HEK293T (cell line): ENCODE measurements at regions not wholly inside any gene's neighbourhood (a gene's known extent, or its start where the extent isn't known, plus 50 kb on each side); places are given as distances from the start of the nearest gene placed in this dataset.

Source experiments
- CTCF ChIA-PET: fragments of 350-600 bp; formaldehyde crosslinking; extraction: SDS; loops from one replicate; lab custom pipeline; 2021; ENCODE audit warnings: antibody characterized with exemption, inconsistent platforms; lab: Yijun Ruan, JAX
- POLR2A ChIA-PET: fragments of 350-600 bp; formaldehyde crosslinking; extraction: SDS; loops from one replicate; lab custom pipeline; 2020; ENCODE audit warnings: antibody characterized with exemption, inconsistent platforms; lab: Yijun Ruan, JAX
- DNase-seq: peaks from one replicate; pipeline ENCODE4 v3.0.0; 2012; ENCODE audit warnings: mixed read lengths; ENCODE audit errors: extremely low spot score
- ARNT ChIP-seq: fragments of 450-650 bp; IDR thresholded peaks from 2 replicates; pipeline ENCODE4 v1.6.1; 2017; ENCODE audit warnings: mild to moderate bottlenecking
- BHLHE40 ChIP-seq: fragments of 450-650 bp; IDR thresholded peaks from 2 replicates; pipeline ENCODE4 v1.6.1; 2016; ENCODE audit warnings: mild to moderate bottlenecking, moderate library complexity, borderline replicate concordance
- CTBP1 ChIP-seq: fragments of 450-650 bp; IDR thresholded peaks from 2 replicates; pipeline ENCODE4 v1.6.1; 2016; ENCODE audit warnings: borderline replicate concordance
- ELF4 ChIP-seq: fragments of 450-650 bp; IDR thresholded peaks from 2 replicates; pipeline ENCODE4 v1.6.1; 2017; ENCODE audit warnings: antibody characterized with exemption
- FOXA1 ChIP-seq: fragments of 450-650 bp; IDR thresholded peaks from 2 replicates; pipeline ENCODE4 v1.6.1; 2016; ENCODE audit warnings: mild to moderate bottlenecking
- FOXK2 ChIP-seq: fragments of 450-650 bp; IDR thresholded peaks from 2 replicates; pipeline ENCODE4 v1.6.1; 2016; ENCODE audit warnings: mild to moderate bottlenecking
- FOXM1 ChIP-seq: fragments of 450-650 bp; IDR thresholded peaks from 2 replicates; pipeline ENCODE4 v1.6.1; 2017; ENCODE audit warnings: mild to moderate bottlenecking, borderline replicate concordance
- HDGF ChIP-seq: fragments of 450-650 bp; IDR thresholded peaks from 2 replicates; pipeline ENCODE4 v1.6.1; 2017; ENCODE audit warnings: antibody characterized with exemption, borderline replicate concordance
- L3MBTL2 ChIP-seq: fragments of 450-650 bp; conservative IDR thresholded peaks from 2 replicates; pipeline ENCODE4 v1.6.1; 2016; ENCODE audit warnings: mild to moderate bottlenecking
- LEF1 ChIP-seq: fragments of 450-650 bp; IDR thresholded peaks from 2 replicates; pipeline ENCODE4 v1.6.1; 2017; ENCODE audit warnings: mild to moderate bottlenecking, borderline replicate concordance
- NFRKB ChIP-seq: fragments of 450-650 bp; IDR thresholded peaks from 2 replicates; pipeline ENCODE4 v1.6.1; 2016; ENCODE audit warnings: mild to moderate bottlenecking, moderate library complexity
- PKNOX1 ChIP-seq: fragments of 450-650 bp; IDR thresholded peaks from 2 replicates; pipeline ENCODE4 v1.6.1; 2016
- SP1 ChIP-seq: fragments of 450-650 bp; IDR thresholded peaks from 2 replicates; pipeline ENCODE4 v1.6.1; 2017
- SUZ12 ChIP-seq: fragments of 450-650 bp; IDR thresholded peaks from 2 replicates; pipeline ENCODE4 v1.6.1; 2016; ENCODE audit warnings: mild to moderate bottlenecking
- TARDBP ChIP-seq: fragments of 450-650 bp; IDR thresholded peaks from 2 replicates; pipeline ENCODE4 v1.6.1; 2016
- ZNF384 ChIP-seq: fragments of 450-650 bp; IDR thresholded peaks from 2 replicates; pipeline ENCODE4 v1.6.1; 2016

- ChIA-PET CTCF (interaction anchor here (0.6 kb wide), 1 partner anchor 14 kb away, joined by 6 read pairs; no protein-coding TSS in a partner anchor), POLR2A (no interaction called here)
- TF ChIP-seq BHLHE40 (no peak), LEF1 (no peak), PKNOX1 (no peak), TARDBP (no peak)
- no peak for DNase-seq
Observed at GRCh38 chr9:88725300-88726019, 190.5 kb downstream of the NXNL2 start.

GRCh38 chr9:88726803-88727202 is 191.8 kb downstream of the NXNL2 start:
- ChIA-PET POLR2A (no interaction called here), CTCF (no interaction called here)
- DNase-seq = no peak
- TF ChIP-seq L3MBTL2 = no peak
- no peak for TF ChIP-seq CTBP1
- no peak for TF ChIP-seq ELF4
- TF ChIP-seq ZNF384 = no peak
- no peak for TF ChIP-seq FOXA1
- no peak for TF ChIP-seq BHLHE40
- TF ChIP-seq HDGF = no peak
- TF ChIP-seq ARNT = no peak
- TF ChIP-seq PKNOX1 = no peak

- TF ChIP-seq NFRKB (no peak), FOXK2 (no peak), LEF1 (no peak), SP1 (no peak), HDGF (no peak), ARNT (no peak), ELF4 (no peak), SUZ12 (no peak)
- no peak for DNase-seq
- ChIA-PET CTCF (no interaction called here), POLR2A (no interaction called here)
Observed at GRCh38 chr9:88730780-88731179, 195.8 kb downstream of the NXNL2 start.

GRCh38 chr9:88732128-88732527 is 197.2 kb downstream of the NXNL2 start:
- CTCF ChIA-PET = no interaction called here
- POLR2A ChIA-PET = no interaction called here
- TF ChIP-seq CTBP1 (no peak), FOXK2 (no peak), SUZ12 (no peak), TARDBP (no peak), FOXA1 (no peak), SP1 (no peak), NFRKB (no peak), ZNF384 (no peak), HDGF (no peak), L3MBTL2 (no peak), ARNT (no peak), ELF4 (no peak), PKNOX1 (no peak), FOXM1 (no peak), LEF1 (no peak), BHLHE40 (no peak)
- no peak for DNase-seq

- no peak for TF ChIP-seq LEF1
- DNase-seq = no peak
- CTCF ChIA-PET = no interaction called here
- POLR2A ChIA-PET = no interaction called here
Observed at GRCh38 chr9:88733651-88734421, 198.9 kb downstream of the NXNL2 start.

GRCh38 chr9:88734527-88734926 is 199.5 kb downstream of the NXNL2 start:
- DNase-seq = no peak
- POLR2A ChIA-PET = no interaction called here
- TF ChIP-seq LEF1 = no peak
- TF ChIP-seq HDGF = no peak
- no peak for TF ChIP-seq CTBP1
- no peak for TF ChIP-seq SUZ12
- TF ChIP-seq ARNT = no peak
- no peak for TF ChIP-seq FOXK2
- TF ChIP-seq NFRKB = no peak
- no peak for TF ChIP-seq TARDBP
- TF ChIP-seq FOXA1 = no peak
- CTCF ChIA-PET = no interaction called here
